ENCODE measurements at regions not wholly inside any gene's neighbourhood (a gene's known extent, or its start where the extent isn't known, plus 50 kb on each side); places are given as distances from the start of the nearest gene placed in this dataset.

DNA sequence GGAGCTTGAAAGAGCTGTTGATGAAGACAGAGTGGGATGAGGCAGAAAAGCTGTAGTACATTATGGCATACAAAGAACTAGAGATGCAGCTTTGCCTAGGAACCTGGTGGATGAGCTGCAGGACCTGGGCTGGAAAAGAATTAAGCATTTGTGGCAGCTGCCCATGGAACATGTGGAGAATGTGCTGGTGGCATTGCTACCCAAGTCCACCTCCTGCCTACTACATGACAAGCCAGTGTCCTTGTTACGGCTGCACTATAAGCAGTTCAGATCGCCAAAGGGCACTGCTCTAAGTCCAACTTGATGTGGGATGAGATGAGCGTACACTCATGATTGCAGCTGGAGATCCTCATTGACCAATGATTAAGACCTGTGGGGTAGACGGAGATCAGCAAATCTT lies 81.1 kb upstream of the ADPGK start:
- Histone ChIP-seq H3K9me2 (replicated peaks; ENCODE audit: insufficient read depth) (no peaks in the 10 kb centered on the region), H3K36me3 (replicated peaks; ENCODE audit: insufficient read depth, low read depth) (no peaks in the 10 kb centered on the region), H2AFZ (no peak overlapping the region), H3K27ac (no peak overlapping the region), H3K9me3 (ENCODE audit: low read depth) (no peaks in the 10 kb centered on the region), H3K4me2 (no peak overlapping the region), H4K20me1 (ENCODE audit: insufficient read depth, poor library complexity, severe bottlenecking) (no peaks in the 10 kb centered on the region), H3K4me3 (no peak overlapping the region), H3K4me1 (ENCODE audit: insufficient read depth) (peaks cover 2% of the 10 kb centered on the region), H3K27me3 (no peaks in the 10 kb centered on the region), H3K79me2 (no peaks in the 10 kb centered on the region)
- DNase-seq (ENCODE audit: low spot score), result no peak
- 92% methylated on average over 4 of the region's 4 CpGs for WGBS (ENCODE audit: low lambda C conversion rate, missing lambda C conversion rate)
- TF ChIP-seq EZH2phosphoT487 (IDR thresholded peaks at IDR 0.05; ENCODE audit: low read depth, severe bottlenecking, unreplicated experiment) (no peak), EZH2 (IDR thresholded peaks at IDR 0.05; ENCODE audit: borderline replicate concordance) (no peak)
- TF ChIP-seq, protein P1, sequence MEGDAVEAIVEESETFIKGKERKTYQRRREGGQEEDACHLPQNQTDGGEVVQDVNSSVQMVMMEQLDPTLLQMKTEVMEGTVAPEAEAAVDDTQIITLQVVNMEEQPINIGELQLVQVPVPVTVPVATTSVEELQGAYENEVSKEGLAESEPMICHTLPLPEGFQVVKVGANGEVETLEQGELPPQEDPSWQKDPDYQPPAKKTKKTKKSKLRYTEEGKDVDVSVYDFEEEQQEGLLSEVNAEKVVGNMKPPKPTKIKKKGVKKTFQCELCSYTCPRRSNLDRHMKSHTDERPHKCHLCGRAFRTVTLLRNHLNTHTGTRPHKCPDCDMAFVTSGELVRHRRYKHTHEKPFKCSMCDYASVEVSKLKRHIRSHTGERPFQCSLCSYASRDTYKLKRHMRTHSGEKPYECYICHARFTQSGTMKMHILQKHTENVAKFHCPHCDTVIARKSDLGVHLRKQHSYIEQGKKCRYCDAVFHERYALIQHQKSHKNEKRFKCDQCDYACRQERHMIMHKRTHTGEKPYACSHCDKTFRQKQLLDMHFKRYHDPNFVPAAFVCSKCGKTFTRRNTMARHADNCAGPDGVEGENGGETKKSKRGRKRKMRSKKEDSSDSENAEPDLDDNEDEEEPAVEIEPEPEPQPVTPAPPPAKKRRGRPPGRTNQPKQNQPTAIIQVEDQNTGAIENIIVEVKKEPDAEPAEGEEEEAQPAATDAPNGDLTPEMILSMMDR (IDR thresholded peaks at IDR 0.05; ENCODE audit: poor library complexity), result no peak

DNA sequence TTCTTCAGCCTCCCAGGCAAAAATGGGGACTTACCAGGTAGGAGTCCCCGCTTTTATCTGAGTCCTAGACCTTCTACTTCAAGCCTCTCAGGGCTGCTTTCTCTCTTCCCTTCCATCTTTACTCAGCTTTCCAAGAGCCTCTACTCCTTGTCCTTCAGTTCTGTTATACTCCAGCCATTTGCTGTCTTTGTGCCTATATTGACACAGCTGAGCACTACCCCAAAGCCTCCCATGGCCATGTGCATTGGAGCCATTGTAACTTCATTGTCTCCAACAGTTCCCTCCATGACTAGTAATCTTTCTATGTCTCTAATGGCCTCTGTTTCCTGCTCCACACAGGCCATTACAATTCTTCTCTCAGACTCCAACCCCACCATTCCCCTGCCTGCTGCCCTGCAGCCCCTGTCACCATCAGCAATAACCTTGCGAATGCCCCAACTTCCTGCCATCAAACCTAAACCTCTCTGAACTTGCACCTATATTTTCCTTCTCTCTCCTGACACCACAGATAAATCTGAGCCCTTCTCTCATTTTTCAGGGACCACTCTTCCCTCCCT lies 77.9 kb upstream of the ADPGK start:
- Histone ChIP-seq H3K4me2 (no peak overlapping the region), H3K9me2 (replicated peaks; ENCODE audit: insufficient read depth) (no peaks in the 10 kb centered on the region), H3K36me3 (replicated peaks; ENCODE audit: insufficient read depth, low read depth) (no peaks in the 10 kb centered on the region), H3K27me3 (no peaks in the 10 kb centered on the region), H3K27ac (no peak overlapping the region), H3K4me1 (ENCODE audit: insufficient read depth) (peaks cover 12% of the 10 kb centered on the region), H4K20me1 (ENCODE audit: insufficient read depth, poor library complexity, severe bottlenecking) (no peaks in the 10 kb centered on the region), H3K79me2 (no peaks in the 10 kb centered on the region), H2AFZ (no peak overlapping the region), H3K4me3 (no peak overlapping the region), H3K9me3 (ENCODE audit: low read depth) (no peaks in the 10 kb centered on the region)
- 93% methylated on average over 2 of the region's 2 CpGs for WGBS (ENCODE audit: low lambda C conversion rate, missing lambda C conversion rate)
- DNase-seq (ENCODE audit: low spot score), result no peak
- TF ChIP-seq, protein P1 (IDR thresholded peaks at IDR 0.05; ENCODE audit: poor library complexity), result no peak
- no peak for TF ChIP-seq EZH2 (IDR thresholded peaks at IDR 0.05; ENCODE audit: borderline replicate concordance)
- no peak for TF ChIP-seq EZH2phosphoT487 (IDR thresholded peaks at IDR 0.05; ENCODE audit: low read depth, severe bottlenecking, unreplicated experiment)

DNA sequence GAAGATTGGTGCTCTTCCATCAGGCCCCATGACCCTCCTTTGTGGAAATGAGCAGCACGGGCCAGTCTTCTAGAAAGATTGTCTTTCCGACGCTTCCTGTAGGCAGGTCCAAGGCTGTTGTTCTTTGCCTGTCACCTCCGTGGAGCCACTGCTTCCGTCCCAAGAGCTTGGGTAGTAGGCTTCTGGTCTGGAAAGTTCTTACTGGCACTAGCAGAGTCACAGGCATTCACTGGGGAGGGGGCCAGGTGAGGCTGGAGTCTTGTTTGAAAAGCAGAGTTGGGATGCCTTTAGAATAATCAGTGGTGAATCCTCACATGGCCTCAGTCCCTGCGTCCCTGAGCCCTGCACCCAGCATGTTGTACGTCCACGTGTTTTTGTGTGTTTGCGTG lies 76.2 kb upstream of the ADPGK start:
- 84% methylated on average over 9 of the region's 9 CpGs for WGBS (ENCODE audit: low lambda C conversion rate, missing lambda C conversion rate)

More for the DNA sequence above, 76.2 kb upstream of the ADPGK start:
- Histone ChIP-seq H4K20me1 (ENCODE audit: insufficient read depth, poor library complexity, severe bottlenecking) (no peaks in the 10 kb centered on the region), H3K4me1 (ENCODE audit: insufficient read depth) (peaks cover 12% of the 10 kb centered on the region), H3K4me2 (no peak overlapping the region), H3K4me3 (no peak overlapping the region), H2AFZ (peak overlapping the region; percentile 40), H3K36me3 (replicated peaks; ENCODE audit: insufficient read depth, low read depth) (no peaks in the 10 kb centered on the region), H3K27me3 (no peaks in the 10 kb centered on the region), H3K27ac (peak overlapping the region; percentile 89), H3K79me2 (no peaks in the 10 kb centered on the region), H3K9me2 (replicated peaks; ENCODE audit: insufficient read depth) (no peaks in the 10 kb centered on the region), H3K9me3 (ENCODE audit: low read depth) (no peaks in the 10 kb centered on the region)
- no peak for TF ChIP-seq EZH2phosphoT487 (IDR thresholded peaks at IDR 0.05; ENCODE audit: low read depth, severe bottlenecking, unreplicated experiment)
- TF ChIP-seq, protein P1 (IDR thresholded peaks at IDR 0.05; ENCODE audit: poor library complexity), result no peak
- no peak for TF ChIP-seq EZH2 (IDR thresholded peaks at IDR 0.05; ENCODE audit: borderline replicate concordance)
- no peak for DNase-seq (ENCODE audit: low spot score)

All from hepatocyte (in vitro differentiated cells).